ENCODE measurements at regions not wholly inside any gene's neighbourhood (a gene's known extent, or its start where the extent isn't known, plus 50 kb on each side); places are given as distances from the start of the nearest gene placed in this dataset.

DNA sequence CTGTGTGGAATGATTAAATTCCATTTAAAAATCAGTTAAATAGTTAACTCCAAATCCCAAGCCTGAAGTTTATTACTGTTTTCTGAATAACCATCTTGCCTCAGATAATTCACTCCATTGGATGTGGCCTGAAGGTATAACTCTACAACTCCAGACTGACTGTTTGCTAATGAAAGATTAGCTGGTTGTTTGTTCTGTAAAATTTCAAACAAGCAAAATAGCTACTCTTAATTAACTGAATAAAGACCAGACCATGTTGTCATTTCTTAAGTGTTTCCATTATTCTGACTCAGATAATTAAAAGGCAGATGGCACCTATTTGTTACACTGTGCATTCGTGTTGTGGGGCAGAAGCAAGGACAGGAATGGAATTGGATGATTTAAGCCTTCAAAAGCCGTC is 78.5 kb upstream of the DDIT4L start:
- H2BK12ac ChIP-seq (ENCODE audit: low read length) = no peak overlapping the region
- H3K36me3 ChIP-seq (ENCODE audit: control insufficient read depth in 1 of 2, insufficient read depth in 2 of 2, low read length in 2 of 2) = no peaks in the 10 kb centered on the region
- no CpG with 5 or more reads among the region's 2 CpGs for WGBS (ENCODE audit: extremely low coverage, insufficient coverage, insufficient read length)
- H3K9ac ChIP-seq (ENCODE audit: low read length) = no peak overlapping the region
- H3K23ac ChIP-seq (ENCODE audit: low read length) = no peak overlapping the region
- H4K8ac ChIP-seq (ENCODE audit: low read depth, low read length) = no peak overlapping the region
- no peak overlapping the region for H4K91ac ChIP-seq (ENCODE audit: low read depth, low read length)
- H3K14ac ChIP-seq (ENCODE audit: low read length) = no peak overlapping the region
- H3K4ac ChIP-seq (ENCODE audit: low read depth, low read length) = no peak overlapping the region
- no peaks in the 10 kb centered on the region for H3K4me1 ChIP-seq (ENCODE audit: control insufficient read depth in 1 of 2, insufficient read depth in 2 of 2, low read length in 2 of 2)
- H3K27me3 ChIP-seq (ENCODE audit: insufficient read depth, low read length) = no peaks in the 10 kb centered on the region
- no peaks in the 10 kb centered on the region for H3K79me1 ChIP-seq (ENCODE audit: low read length)
- H3K4me3 ChIP-seq (ENCODE audit: low read depth, low read length) = no peak overlapping the region
- no peak overlapping the region for H2AK5ac ChIP-seq (ENCODE audit: low read length)
- no peak overlapping the region for H3K27ac ChIP-seq (ENCODE audit: low read depth, low read length)
- H2BK120ac ChIP-seq (ENCODE audit: insufficient read depth, low read length, poor library complexity) = no peak overlapping the region
- H4K12ac ChIP-seq (ENCODE audit: low read depth, low read length) = no peak overlapping the region
- H3K18ac ChIP-seq (ENCODE audit: low read length) = no peak overlapping the region
- no peak for DNase-seq
- H3K79me2 ChIP-seq (ENCODE audit: control insufficient read depth, insufficient read depth, low read length, poor library complexity) = no peaks in the 10 kb centered on the region
- H2AFZ ChIP-seq (ENCODE audit: insufficient read depth, low read length, poor library complexity) = no peak overlapping the region
- no peak overlapping the region for H3K4me2 ChIP-seq (ENCODE audit: low read length)
- no peaks in the 10 kb centered on the region for H3K9me3 ChIP-seq (ENCODE audit: insufficient read depth, low read depth, low read length)
- H2BK5ac ChIP-seq (ENCODE audit: low read depth, low read length, poor library complexity) = no peak overlapping the region

DNA sequence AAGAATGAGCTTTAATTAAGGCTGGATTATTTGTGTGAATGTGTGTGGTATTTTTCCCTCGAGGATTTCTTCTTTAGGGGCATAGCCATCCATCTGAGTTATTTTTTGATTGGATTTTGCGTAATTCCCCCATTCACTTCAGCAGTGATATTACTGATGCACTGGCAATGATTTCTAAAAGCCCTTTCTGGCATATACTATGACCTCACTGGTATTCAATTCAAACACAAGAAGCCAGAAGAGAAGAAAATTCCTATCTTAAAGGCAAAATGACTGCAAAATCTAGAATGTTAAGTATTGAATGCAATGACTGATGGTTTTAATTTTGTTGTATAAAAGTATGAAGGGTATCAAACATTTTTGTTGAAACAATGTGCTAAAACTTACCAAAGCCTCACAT is 71.1 kb upstream of the DDIT4L start:
- no peaks in the 10 kb centered on the region for H3K79me2 ChIP-seq (ENCODE audit: control insufficient read depth, insufficient read depth, low read length, poor library complexity)
- H3K18ac ChIP-seq (ENCODE audit: low read length) = no peak overlapping the region
- no peak overlapping the region for H4K91ac ChIP-seq (ENCODE audit: low read depth, low read length)
- no peak overlapping the region for H2BK120ac ChIP-seq (ENCODE audit: insufficient read depth, low read length, poor library complexity)
- no peaks in the 10 kb centered on the region for H3K4me1 ChIP-seq (ENCODE audit: control insufficient read depth in 1 of 2, insufficient read depth in 2 of 2, low read length in 2 of 2)
- no peaks in the 10 kb centered on the region for H3K79me1 ChIP-seq (ENCODE audit: low read length)
- H2AFZ ChIP-seq (ENCODE audit: insufficient read depth, low read length, poor library complexity) = no peak overlapping the region
- H3K4me3 ChIP-seq (ENCODE audit: low read depth, low read length) = no peak overlapping the region
- no peak overlapping the region for H4K12ac ChIP-seq (ENCODE audit: low read depth, low read length)
- no peak overlapping the region for H2BK12ac ChIP-seq (ENCODE audit: low read length)
- no peak overlapping the region for H3K14ac ChIP-seq (ENCODE audit: low read length)
- H3K36me3 ChIP-seq (ENCODE audit: control insufficient read depth in 1 of 2, insufficient read depth in 2 of 2, low read length in 2 of 2) = no peaks in the 10 kb centered on the region
- no peak overlapping the region for H3K23ac ChIP-seq (ENCODE audit: low read length)
- no peak overlapping the region for H4K8ac ChIP-seq (ENCODE audit: low read depth, low read length)
- no peaks in the 10 kb centered on the region for H3K9me3 ChIP-seq (ENCODE audit: insufficient read depth, low read depth, low read length)
- H3K27me3 ChIP-seq (ENCODE audit: insufficient read depth, low read length) = no peaks in the 10 kb centered on the region
- H2AK5ac ChIP-seq (ENCODE audit: low read length) = no peak overlapping the region
- H3K4me2 ChIP-seq (ENCODE audit: low read length) = no peak overlapping the region
- no peak overlapping the region for H2BK5ac ChIP-seq (ENCODE audit: low read depth, low read length, poor library complexity)
- no CpG with 5 or more reads among the region's 2 CpGs for WGBS (ENCODE audit: extremely low coverage, insufficient coverage, insufficient read length)
- H3K9ac ChIP-seq (ENCODE audit: low read length) = no peak overlapping the region
- H3K4ac ChIP-seq (ENCODE audit: low read depth, low read length) = no peak overlapping the region
- no peak for DNase-seq
- no peak overlapping the region for H3K27ac ChIP-seq (ENCODE audit: low read depth, low read length)

DNA sequence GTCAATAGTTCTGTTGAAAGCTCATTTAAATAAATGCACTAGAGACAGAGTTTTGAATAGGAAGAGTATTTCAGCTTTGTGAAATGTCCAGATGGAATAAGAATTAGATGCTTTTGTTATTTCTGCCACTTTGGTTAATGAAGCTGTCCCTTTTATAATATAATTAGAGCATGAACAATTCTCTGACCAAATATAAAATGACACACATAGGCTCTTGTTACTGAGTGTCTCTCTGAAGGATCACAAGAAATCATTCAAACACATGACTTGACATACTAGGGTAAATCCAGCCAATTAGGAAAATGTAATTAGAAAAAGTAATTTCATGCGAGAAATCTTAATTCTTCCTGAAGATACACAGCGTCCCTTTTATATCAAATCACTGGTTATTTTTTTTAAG is 68.4 kb upstream of the DDIT4L start:
- no peak overlapping the region for H2BK5ac ChIP-seq (ENCODE audit: low read depth, low read length, poor library complexity)
- no peak overlapping the region for H3K14ac ChIP-seq (ENCODE audit: low read length)
- no peak overlapping the region for H3K4ac ChIP-seq (ENCODE audit: low read depth, low read length)
- H3K9ac ChIP-seq (ENCODE audit: low read length) = no peak overlapping the region
- no peak overlapping the region for H4K12ac ChIP-seq (ENCODE audit: low read depth, low read length)
- no peak overlapping the region for H3K23ac ChIP-seq (ENCODE audit: low read length)
- no peak overlapping the region for H2AK5ac ChIP-seq (ENCODE audit: low read length)
- no peaks in the 10 kb centered on the region for H3K36me3 ChIP-seq (ENCODE audit: control insufficient read depth in 1 of 2, insufficient read depth in 2 of 2, low read length in 2 of 2)
- H3K27me3 ChIP-seq (ENCODE audit: insufficient read depth, low read length) = no peaks in the 10 kb centered on the region
- H2AFZ ChIP-seq (ENCODE audit: insufficient read depth, low read length, poor library complexity) = no peak overlapping the region
- no peak overlapping the region for H2BK12ac ChIP-seq (ENCODE audit: low read length)
- no peaks in the 10 kb centered on the region for H3K79me1 ChIP-seq (ENCODE audit: low read length)
- no peak overlapping the region for H3K4me3 ChIP-seq (ENCODE audit: low read depth, low read length)
- H3K4me2 ChIP-seq (ENCODE audit: low read length) = no peak overlapping the region
- DNase-seq = no peak
- no peak overlapping the region for H3K27ac ChIP-seq (ENCODE audit: low read depth, low read length)
- H4K8ac ChIP-seq (ENCODE audit: low read depth, low read length) = no peak overlapping the region
- WGBS (ENCODE audit: extremely low coverage, insufficient coverage, insufficient read length) = no CpG with 5 or more reads among the region's 2 CpGs
- no peak overlapping the region for H4K91ac ChIP-seq (ENCODE audit: low read depth, low read length)
- no peak overlapping the region for H2BK120ac ChIP-seq (ENCODE audit: insufficient read depth, low read length, poor library complexity)
- no peaks in the 10 kb centered on the region for H3K79me2 ChIP-seq (ENCODE audit: control insufficient read depth, insufficient read depth, low read length, poor library complexity)
- H3K9me3 ChIP-seq (ENCODE audit: insufficient read depth, low read depth, low read length) = peaks cover 1% of the 10 kb centered on the region
- no peak overlapping the region for H3K18ac ChIP-seq (ENCODE audit: low read length)
- no peaks in the 10 kb centered on the region for H3K4me1 ChIP-seq (ENCODE audit: control insufficient read depth in 1 of 2, insufficient read depth in 2 of 2, low read length in 2 of 2)

DNA sequence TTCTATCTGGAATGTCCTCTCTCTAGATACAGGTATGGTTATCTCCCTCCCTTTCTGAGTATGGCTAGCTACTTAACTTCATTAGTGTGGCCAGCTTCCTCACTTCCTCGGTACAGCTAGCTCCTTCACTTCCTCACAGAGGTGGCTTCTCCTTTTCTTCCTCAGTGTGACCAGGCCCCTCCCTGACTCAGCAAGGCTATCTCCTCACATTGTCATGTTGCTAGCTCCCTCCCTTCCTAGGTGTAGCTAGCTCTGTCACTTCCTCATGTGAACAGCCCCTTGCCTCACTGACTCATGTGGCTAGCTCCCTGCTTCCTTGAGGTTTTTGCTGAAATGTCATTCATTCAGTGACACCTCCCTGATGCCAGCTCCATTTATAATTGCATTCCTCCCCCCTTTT is 67.3 kb upstream of the DDIT4L start:
- Histone ChIP-seq H3K18ac (ENCODE audit: low read length) (no peak overlapping the region), H3K4me2 (ENCODE audit: low read length) (no peak overlapping the region), H3K27ac (ENCODE audit: low read depth, low read length) (no peak overlapping the region), H4K12ac (ENCODE audit: low read depth, low read length) (no peak overlapping the region), H3K23ac (ENCODE audit: low read length) (no peak overlapping the region), H2AK5ac (ENCODE audit: low read length) (no peak overlapping the region), H4K8ac (ENCODE audit: low read depth, low read length) (no peak overlapping the region), H4K91ac (ENCODE audit: low read depth, low read length) (no peak overlapping the region), H3K79me2 (ENCODE audit: control insufficient read depth, insufficient read depth, low read length, poor library complexity) (no peaks in the 10 kb centered on the region), H2BK5ac (ENCODE audit: low read depth, low read length, poor library complexity) (no peak overlapping the region), H2BK120ac (ENCODE audit: insufficient read depth, low read length, poor library complexity) (no peak overlapping the region), H3K4me3 (ENCODE audit: low read depth, low read length) (no peak overlapping the region), H3K14ac (ENCODE audit: low read length) (no peak overlapping the region), H3K27me3 (ENCODE audit: insufficient read depth, low read length) (no peaks in the 10 kb centered on the region), H2BK12ac (ENCODE audit: low read length) (no peak overlapping the region), H2AFZ (ENCODE audit: insufficient read depth, low read length, poor library complexity) (no peak overlapping the region), H3K4ac (ENCODE audit: low read depth, low read length) (no peak overlapping the region), H3K9ac (ENCODE audit: low read length) (no peak overlapping the region), H3K79me1 (ENCODE audit: low read length) (no peaks in the 10 kb centered on the region), H3K4me1 (ENCODE audit: control insufficient read depth in 1 of 2, insufficient read depth in 2 of 2, low read length in 2 of 2) (no peaks in the 10 kb centered on the region), H3K36me3 (ENCODE audit: control insufficient read depth in 1 of 2, insufficient read depth in 2 of 2, low read length in 2 of 2) (no peaks in the 10 kb centered on the region), H3K9me3 (ENCODE audit: insufficient read depth, low read depth, low read length) (peaks cover 1% of the 10 kb centered on the region)
- DNase-seq = no peak
- WGBS (ENCODE audit: extremely low coverage, insufficient coverage, insufficient read length) = no CpG with 5 or more reads among the region's 1 CpG
